PFSK-1 (cell line): ENCODE measurements at regions not wholly inside any gene's neighbourhood (a gene's known extent, or its start where the extent isn't known, plus 50 kb on each side); places are given as distances from the start of the nearest gene placed in this dataset.

Experiments used
- POLR2AphosphoS5 ChIP-seq: IDR thresholded peaks from 2 replicates; pipeline ENCODE4 v1.6.1; 2012; ENCODE audit warnings: low read depth, mild to moderate bottlenecking, control low read depth, low read length, moderate library complexity
- TAF1 ChIP-seq: IDR thresholded peaks from 2 replicates; pipeline ENCODE4 v1.6.1; 2012; ENCODE audit warnings: low read length, control low read depth, borderline replicate concordance; ENCODE audit not compliant: insufficient read depth

DNA sequence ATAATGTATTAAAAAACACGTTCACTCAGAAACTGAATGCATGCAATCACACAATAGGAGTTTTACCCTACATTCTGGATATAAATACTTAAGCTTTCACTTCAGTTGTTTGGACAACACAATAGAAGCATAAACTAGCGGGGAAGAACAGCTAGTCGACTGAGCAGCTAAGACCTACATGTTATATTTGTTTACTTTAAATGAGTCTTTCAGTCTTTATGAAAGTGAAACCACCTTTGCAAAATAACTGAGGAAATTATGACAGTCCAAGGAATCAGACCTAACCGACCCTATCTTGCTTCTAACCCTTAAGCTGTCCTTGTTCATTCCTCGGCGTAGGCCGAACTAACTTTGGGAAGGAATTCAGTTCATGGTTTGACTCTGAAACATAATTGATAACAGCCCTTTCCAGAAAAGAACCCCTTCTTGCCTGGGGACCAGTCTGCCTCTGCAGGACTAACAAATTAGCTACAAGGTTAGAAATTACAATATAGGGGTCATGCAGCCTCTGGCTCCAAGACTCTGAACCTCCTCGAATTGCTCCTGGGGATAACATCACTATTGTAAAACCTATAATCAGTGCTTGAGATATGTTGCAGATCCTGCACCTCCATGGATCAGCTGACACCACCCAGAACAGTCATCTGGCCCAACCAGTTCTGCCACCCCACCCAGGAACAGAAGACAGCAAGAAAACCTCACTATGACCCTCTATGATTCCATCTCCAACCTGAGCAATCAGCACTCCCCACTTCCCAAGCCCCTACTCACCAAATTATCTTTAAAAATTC is 185.1 kb upstream of the KLF6 start:
- TF ChIP-seq POLR2AphosphoS5, result no peak
- no peak for TF ChIP-seq TAF1
